ENCODE measurements at regions not wholly inside any gene's neighbourhood (a gene's known extent, or its start where the extent isn't known, plus 50 kb on each side); places are given as distances from the start of the nearest gene placed in this dataset.

GRCh38 chr6:62763125-62763912 is 447.9 kb upstream of the FKBP1C start:
- no peak for TF ChIP-seq EZH2 (IDR thresholded peaks at IDR 0.05; ENCODE audit: borderline replicate concordance, low read length)
- no peak for TF ChIP-seq CTCF (IDR thresholded peaks at IDR 0.05; ENCODE audit: low read length)

Measured in OCI-LY1 (cell line).